ENCODE measurements at regions not wholly inside any gene's neighbourhood (a gene's known extent, or its start where the extent isn't known, plus 50 kb on each side); places are given as distances from the start of the nearest gene placed in this dataset.

DNA sequence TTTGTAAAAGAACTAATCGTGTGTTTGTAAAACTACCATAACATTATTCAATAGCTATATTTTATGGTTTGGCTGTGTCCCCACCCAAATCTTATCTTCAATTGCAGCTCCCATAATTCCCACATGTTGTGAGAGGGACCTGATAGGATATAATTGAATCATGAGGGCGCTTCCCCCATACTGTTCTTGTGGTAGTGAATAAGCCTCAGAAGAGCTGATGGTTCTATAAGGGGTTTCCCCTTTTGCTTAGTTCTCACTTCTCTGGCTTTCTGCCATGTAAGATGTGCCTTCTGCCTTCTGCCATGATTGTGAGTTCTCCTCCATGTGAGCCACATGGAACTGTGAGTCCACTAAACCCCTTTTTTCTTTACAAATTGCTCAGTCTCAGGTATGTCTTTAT lies 1372.3 kb downstream of the AMY1C start:
- no peak for DNase-seq
- intact Hi-C loops (cut with micrococcal nuclease) = no loop called here
- Histone ChIP-seq H3K4me3 (no peak overlapping the region), H3K27ac (replicated peaks) (no peak overlapping the region), H3K4me1 (no peaks in the 10 kb centered on the region), H3K36me3 (no peaks in the 10 kb centered on the region), H3K9me3 (replicated peaks) (peaks cover 5% of the 10 kb centered on the region), H3K27me3 (ENCODE audit: low read depth) (no peaks in the 10 kb centered on the region)
- TF ChIP-seq, protein P1, sequence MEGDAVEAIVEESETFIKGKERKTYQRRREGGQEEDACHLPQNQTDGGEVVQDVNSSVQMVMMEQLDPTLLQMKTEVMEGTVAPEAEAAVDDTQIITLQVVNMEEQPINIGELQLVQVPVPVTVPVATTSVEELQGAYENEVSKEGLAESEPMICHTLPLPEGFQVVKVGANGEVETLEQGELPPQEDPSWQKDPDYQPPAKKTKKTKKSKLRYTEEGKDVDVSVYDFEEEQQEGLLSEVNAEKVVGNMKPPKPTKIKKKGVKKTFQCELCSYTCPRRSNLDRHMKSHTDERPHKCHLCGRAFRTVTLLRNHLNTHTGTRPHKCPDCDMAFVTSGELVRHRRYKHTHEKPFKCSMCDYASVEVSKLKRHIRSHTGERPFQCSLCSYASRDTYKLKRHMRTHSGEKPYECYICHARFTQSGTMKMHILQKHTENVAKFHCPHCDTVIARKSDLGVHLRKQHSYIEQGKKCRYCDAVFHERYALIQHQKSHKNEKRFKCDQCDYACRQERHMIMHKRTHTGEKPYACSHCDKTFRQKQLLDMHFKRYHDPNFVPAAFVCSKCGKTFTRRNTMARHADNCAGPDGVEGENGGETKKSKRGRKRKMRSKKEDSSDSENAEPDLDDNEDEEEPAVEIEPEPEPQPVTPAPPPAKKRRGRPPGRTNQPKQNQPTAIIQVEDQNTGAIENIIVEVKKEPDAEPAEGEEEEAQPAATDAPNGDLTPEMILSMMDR (IDR thresholded peaks at IDR 0.05; ENCODE audit: borderline replicate concordance) = no peak

DNA sequence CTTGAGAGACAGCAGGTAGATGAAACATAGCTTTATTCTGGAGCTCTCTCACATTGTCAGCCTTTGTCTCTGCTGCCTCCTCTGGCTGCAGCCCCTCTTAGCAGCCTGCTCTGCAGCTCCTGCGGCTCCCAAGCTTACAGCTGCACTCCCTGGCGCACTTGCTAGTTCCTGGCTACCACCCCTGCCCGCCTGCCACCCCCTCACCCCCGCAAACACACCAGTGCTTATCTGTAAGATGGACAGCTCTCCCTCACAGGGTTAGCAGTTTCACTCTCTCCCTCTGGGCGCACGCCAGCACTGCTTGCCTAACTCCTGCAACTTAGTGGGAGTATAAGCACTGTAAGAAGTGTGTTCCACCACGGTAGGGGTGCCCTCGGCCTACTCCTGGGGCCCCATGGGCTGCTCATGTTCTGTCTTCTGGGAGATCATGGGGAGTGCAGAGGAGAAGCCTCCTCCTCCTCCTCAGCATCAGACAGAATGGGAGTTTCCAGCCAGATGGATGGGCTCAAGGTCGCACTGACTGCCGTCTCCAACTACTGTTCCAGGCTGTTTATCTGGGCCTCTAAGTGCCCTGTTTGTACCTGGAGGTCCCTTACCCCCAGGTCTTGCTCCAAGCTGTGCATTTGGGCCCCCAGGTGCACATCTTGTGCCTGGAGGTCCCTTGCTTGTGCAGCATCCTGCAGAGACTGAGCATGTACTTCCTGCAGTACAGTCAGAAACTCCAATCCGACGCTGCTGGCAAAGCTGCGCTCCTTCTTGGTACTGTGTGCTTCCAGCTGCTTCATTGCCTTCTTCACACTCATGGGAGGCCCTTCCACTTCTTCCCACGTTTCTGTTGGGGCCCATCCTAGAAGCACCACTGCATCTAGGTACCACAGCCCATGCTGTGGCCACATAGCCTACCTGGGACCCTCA lies 1388.1 kb downstream of the AMY1C start:
- H3K9me3 ChIP-seq (replicated peaks) = peaks cover 7% of the 10 kb centered on the region
- no peaks in the 10 kb centered on the region for H3K36me3 ChIP-seq
- TF ChIP-seq, protein P1 (IDR thresholded peaks at IDR 0.05; ENCODE audit: borderline replicate concordance) = peak; percentile 33
- no peaks in the 10 kb centered on the region for H3K4me1 ChIP-seq
- no peak overlapping the region for H3K4me3 ChIP-seq
- no peak for DNase-seq
- no peaks in the 10 kb centered on the region for H3K27me3 ChIP-seq (ENCODE audit: low read depth)
- intact Hi-C loops (cut with micrococcal nuclease) = no loop called here
- H3K27ac ChIP-seq (replicated peaks) = no peak overlapping the region

DNA sequence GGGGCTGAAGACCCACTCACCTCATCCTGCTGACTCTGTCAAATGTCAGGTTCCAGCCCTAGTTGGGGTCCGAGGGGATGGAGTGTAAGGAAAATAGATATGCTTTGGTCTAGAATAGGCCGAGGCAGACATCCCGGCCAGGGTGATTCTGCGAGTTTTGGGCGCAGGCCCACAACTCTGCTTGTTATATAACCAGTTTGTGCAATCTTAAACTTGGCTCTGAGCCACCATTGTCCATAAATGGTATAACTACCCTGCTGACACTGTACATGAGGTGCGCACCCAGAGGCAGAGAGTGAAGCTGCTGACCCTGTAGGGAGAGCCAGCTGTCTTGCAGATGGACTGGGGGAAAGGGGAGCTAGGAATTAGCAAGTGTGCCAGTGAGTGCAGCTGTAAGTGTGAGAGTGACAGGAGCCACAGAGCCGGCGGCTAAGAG lies 1388.8 kb downstream of the AMY1C start:
- no peak overlapping the region for H3K27ac ChIP-seq (replicated peaks)
- peaks cover 7% of the 10 kb centered on the region for H3K9me3 ChIP-seq (replicated peaks)
- intact Hi-C loops (cut with micrococcal nuclease) = no loop called here
- H3K27me3 ChIP-seq (ENCODE audit: low read depth) = no peaks in the 10 kb centered on the region
- no peaks in the 10 kb centered on the region for H3K4me1 ChIP-seq
- H3K4me3 ChIP-seq = no peak overlapping the region
- DNase-seq = no peak
- no peaks in the 10 kb centered on the region for H3K36me3 ChIP-seq
- TF ChIP-seq, protein P1 (IDR thresholded peaks at IDR 0.05; ENCODE audit: borderline replicate concordance) = no peak

DNA sequence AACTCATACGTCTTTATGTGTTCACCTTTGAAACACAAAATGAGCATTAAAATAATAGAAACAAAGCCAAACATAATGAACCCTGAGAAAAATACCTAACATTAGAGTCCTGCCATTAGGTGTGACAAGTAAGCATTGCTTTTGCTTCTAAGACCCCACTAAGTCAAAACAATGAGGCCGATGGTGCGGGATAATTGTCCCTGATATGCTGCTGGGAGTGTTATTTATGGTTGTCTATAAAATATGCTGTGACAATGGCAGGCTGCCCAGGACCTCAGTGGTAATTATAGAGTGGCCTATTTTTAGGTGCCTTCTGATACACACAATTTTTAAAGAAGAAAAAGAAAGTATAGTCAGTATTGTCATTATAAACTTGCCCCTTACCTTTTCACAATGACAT lies 1423.1 kb downstream of the AMY1C start:
- Histone ChIP-seq H3K4me3 (no peak overlapping the region), H3K9me3 (replicated peaks) (peaks cover 3% of the 10 kb centered on the region), H3K36me3 (no peaks in the 10 kb centered on the region), H3K27ac (replicated peaks) (no peak overlapping the region), H3K4me1 (no peaks in the 10 kb centered on the region), H3K27me3 (ENCODE audit: low read depth) (no peaks in the 10 kb centered on the region)
- intact Hi-C loops (cut with micrococcal nuclease) = no loop called here
- TF ChIP-seq, protein P1 (IDR thresholded peaks at IDR 0.05; ENCODE audit: borderline replicate concordance) = no peak
- no peak for DNase-seq

DNA sequence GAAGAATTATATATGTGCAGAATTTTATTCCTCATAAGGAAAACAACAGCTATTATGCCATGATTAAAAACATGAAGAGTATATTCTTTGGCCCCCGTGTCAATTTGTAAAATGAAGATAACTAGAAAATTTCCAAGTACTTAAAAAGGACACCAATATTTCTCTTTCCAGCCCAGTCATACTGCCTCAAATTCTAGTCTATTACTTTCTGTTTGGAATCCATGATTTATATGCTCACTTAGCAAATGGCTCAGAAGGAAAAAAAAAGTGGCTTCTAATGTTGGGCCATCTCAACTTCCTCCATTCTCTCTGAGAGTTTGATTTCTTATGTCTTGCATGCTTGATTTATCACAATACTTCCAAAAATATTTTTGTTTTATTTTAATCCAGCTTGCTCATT lies 1431.1 kb downstream of the AMY1C start:
- DNase-seq = no peak
- intact Hi-C loops (cut with micrococcal nuclease) = no loop called here
- H3K27ac ChIP-seq (replicated peaks) = no peak overlapping the region
- H3K9me3 ChIP-seq (replicated peaks) = peaks cover 8% of the 10 kb centered on the region
- no peaks in the 10 kb centered on the region for H3K27me3 ChIP-seq (ENCODE audit: low read depth)
- H3K4me3 ChIP-seq = no peak overlapping the region
- no peaks in the 10 kb centered on the region for H3K4me1 ChIP-seq
- TF ChIP-seq, protein P1 (IDR thresholded peaks at IDR 0.05; ENCODE audit: borderline replicate concordance) = no peak
- H3K36me3 ChIP-seq = no peaks in the 10 kb centered on the region

All from left ventricle myocardium inferior (tissue), 1 donor.